NCI-H1694 (cell line): ENCODE measurements at regions not wholly inside any gene's neighbourhood (a gene's known extent, or its start where the extent isn't known, plus 50 kb on each side); places are given as distances from the start of the nearest gene placed in this dataset.

Experiments
- DNase-seq: peaks from one replicate; lab custom pipeline; 2025; lab: John Stamatoyannopoulos, UW

- DNase-seq: no peak
Observed at GRCh38 chr5:158553195-158553961, 546.3 kb downstream of the EBF1 start.

- DNase-seq: no peak
Observed at GRCh38 chr5:158552241-158552640, 547.5 kb downstream of the EBF1 start.

GRCh38 chr5:158549311-158549710 lies 550.4 kb downstream of the EBF1 start:
- DNase-seq: no peak

DNA sequence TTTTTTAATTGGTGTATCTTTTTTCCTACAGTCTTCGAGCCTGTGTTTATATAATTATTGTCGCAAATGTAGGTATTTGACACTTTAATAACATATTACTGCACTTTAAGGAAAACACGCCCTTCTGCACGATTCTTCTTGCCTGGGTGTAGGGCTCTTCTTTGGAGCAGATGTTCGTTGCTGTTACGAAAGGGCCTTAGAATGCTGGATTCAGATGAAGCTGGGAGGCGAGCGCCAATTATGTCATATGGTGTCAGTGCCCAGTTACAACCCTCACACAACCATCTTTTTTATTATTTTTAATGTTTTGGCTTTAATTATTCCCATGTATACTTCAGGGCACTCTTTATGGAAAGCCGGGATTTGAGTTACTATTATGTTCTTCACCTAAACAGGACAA lies 553.0 kb downstream of the EBF1 start:
- DNase-seq: no peak

GRCh38 chr5:158545949-158546530 lies 553.7 kb downstream of the EBF1 start:
- no peak for DNase-seq

DNA sequence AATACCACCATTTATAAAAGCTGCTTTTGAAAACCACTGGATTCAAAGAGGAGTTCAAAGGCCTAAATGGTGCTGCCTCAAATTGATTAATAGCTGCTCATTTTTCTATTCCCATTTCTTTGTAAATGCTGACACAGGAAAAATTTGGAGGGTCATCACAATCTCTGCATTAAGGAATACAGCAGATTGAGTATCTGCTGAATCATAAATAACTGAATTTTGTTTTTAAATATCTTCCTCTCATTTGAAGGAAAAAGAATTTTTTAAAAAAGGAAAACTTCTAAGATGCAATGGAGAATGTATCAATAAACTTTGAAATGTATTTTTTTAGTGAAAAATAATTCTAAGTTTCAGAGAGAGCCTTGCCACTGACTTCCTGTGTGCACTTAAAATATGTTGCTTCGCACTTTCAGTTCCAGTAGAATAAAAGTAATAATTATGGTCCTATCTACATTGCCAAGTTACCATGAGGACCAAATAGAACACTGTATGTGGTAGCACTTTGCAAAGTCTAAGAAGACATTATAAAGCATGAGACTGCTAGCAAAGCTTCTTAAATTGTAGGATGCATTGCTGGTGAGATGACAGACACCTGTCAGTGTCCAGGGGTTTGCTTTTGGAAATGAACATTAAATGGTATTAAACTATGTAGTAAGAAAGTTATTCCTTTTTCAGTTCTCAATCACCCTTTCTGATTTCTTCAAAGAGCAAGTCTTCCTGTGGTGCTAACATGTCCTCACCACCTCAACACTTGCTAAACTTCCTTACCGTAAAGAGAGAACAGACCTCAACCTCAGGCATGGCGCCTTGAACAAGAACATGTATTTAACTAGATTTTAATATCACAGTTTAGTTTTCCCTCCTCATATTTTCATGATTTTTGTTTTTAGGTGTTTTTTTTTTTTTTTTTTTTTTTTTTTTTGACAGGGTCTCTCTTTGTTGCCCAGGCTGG lies 555.1 kb downstream of the EBF1 start:
- no peak for DNase-seq

GRCh38 chr5:158543539-158544387 lies 556.0 kb downstream of the EBF1 start:
- DNase-seq: no peak

DNA sequence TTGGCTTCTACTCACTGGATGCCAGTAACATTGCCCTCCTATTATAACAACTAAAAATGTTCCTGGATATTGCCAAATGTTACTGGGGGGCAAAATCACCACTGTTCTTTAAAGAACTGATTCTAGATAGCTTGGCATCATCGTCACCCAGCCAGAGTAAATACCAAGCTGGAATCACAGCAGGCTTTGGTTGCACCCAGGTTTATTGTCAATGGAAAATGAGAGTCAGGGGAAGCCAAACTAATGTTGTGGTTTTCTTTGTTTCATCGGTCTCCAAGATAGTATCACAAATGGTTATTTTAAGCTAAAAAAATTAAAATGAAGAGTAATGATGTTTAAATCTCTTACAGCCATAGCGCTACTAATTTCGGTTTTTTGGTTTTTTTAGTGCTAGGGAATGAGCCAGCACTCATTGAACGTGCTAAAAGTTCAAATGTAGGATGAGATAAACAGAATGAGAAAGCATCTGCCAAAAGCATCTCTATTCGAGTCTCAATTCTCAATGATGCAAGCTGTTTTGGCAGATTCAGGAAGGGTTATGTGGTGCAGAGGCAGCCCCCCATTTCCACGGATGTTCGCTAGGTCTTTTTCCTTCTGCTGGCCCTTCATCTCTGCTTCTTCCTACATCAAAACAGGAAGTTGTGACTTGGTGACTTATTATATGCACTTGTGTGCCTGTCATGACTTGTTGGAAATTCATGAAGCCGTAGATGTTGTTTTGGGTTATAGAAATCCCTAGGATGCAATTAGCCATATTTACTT lies 558.0 kb downstream of the EBF1 start:
- no peak for DNase-seq

- no peak for DNase-seq
Observed at GRCh38 chr5:158538506-158539074, 561.1 kb downstream of the EBF1 start.

DNA sequence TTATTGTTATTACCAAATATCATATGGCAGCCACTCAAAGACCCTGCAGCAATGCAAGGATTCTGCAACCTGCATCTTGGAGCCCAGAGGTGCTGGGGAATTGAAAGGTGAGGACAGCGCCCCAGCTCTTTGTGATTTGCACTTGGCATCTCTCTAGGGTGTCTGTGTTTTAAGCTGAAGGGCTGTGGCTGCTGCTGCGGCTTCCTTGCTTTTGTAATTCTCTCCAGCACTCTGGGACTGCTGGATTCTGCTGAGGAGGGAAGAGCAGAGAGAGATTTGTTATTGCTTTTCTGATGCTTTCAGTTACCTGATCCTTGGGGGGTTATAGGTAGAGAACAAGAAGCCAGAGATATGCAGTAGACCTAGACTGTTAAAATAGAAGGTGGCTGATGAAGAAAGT lies 562.4 kb downstream of the EBF1 start:
- no peak for DNase-seq

DNA sequence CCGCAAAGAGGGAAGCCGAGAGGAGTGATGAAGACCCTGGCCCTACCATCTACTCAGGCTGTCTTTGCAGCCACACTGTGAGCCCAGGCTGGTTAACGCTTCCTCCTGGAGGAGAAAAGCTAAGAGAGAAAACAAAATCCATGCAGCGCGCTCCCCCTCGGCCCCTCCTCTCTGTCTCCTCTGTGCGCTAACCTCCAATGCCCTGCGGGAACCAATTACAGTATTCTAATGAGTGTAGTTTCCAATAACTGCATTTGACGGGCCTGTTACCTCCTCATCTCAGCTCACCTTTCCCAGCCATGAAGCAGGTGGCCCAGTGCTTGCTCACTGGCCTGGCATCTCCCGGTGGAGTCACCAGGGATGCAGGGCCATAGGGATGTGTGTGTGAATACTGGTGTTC lies 565.5 kb downstream of the EBF1 start:
- DNase-seq: no peak

- DNase-seq: no peak
Observed at GRCh38 chr5:158532739-158533138, 567.0 kb downstream of the EBF1 start.

DNA sequence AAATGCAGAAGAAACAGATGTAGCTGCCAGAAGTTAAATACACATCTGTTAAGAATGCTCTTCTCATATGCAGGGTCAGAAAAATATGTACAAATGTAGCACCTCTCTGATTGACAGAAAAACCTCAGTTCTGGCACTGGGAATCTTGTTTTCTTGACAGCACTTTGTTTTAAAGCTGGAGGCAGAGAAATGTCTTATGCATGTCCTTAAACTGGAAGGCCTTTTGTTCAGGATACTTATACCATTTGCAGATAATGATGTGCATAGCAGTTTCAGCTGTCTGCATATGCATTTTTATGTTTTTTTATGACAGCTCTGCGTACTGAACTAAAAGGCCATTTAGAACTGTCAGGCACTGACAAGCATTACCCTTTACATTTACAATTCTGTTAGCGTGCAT lies 567.9 kb downstream of the EBF1 start:
- DNase-seq: no peak

DNA sequence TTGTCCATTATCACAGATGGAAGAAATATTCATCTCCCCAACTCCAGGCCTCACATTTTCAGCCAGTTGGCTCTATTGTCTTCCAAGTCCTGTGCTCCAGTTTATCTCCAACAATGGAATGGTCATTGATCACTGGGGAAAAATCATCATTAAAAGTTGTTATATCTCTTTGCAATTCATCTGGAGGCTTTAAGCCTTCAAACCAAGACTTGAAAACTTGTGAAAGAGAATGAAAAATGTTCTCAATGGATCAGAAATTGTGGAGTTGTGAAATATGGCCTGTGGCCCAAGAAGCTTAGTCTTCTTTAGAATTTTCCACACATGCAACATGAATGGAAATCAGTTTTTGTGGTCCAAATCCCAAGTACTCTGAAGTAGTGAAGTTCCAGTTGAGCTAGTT lies 569.6 kb downstream of the EBF1 start:
- no peak for DNase-seq

- DNase-seq: no peak
Observed at GRCh38 chr5:158529454-158529853, 570.3 kb downstream of the EBF1 start.

GRCh38 chr5:158525663-158526062 lies 574.1 kb downstream of the EBF1 start:
- DNase-seq: no peak

GRCh38 chr5:158524070-158524469 lies 575.6 kb downstream of the EBF1 start:
- no peak for DNase-seq

DNA sequence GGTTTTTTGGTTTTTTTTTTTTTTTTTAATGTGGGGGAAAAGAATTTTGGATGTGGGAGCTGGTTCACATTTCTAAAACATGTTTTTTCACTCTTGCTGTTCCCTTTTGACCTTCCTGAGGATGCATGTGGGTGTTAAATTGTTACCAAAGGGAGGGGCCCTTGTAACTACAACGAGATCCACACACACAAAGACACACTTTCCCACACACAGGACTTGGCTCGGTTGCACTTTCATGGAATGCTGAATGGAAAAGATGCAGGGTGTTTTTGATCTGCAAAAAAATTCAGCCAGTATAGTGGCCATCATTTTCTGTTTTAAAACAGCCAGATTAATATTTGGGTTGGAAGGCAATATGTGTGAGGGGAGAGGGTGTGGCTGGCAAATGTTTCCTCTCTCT lies 576.9 kb downstream of the EBF1 start:
- DNase-seq: no peak

DNA sequence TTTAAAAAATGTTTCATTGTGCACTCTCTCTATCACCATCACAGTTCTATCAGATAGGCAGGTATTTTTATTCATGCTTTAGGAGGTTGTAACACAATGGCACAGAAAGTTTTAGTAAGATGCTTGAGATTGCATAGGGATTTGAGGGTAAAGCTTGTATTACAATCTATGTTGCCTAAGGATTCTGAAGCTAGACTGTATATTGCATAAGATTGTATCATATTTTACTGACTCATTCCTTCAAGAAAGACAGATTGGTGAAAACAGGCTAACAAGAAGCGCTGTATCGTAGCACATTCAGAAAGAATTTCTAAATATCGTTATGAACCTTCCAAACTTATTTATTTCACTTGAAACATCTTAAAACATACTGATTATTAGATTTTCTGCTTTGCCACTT lies 577.7 kb downstream of the EBF1 start:
- DNase-seq: no peak

DNA sequence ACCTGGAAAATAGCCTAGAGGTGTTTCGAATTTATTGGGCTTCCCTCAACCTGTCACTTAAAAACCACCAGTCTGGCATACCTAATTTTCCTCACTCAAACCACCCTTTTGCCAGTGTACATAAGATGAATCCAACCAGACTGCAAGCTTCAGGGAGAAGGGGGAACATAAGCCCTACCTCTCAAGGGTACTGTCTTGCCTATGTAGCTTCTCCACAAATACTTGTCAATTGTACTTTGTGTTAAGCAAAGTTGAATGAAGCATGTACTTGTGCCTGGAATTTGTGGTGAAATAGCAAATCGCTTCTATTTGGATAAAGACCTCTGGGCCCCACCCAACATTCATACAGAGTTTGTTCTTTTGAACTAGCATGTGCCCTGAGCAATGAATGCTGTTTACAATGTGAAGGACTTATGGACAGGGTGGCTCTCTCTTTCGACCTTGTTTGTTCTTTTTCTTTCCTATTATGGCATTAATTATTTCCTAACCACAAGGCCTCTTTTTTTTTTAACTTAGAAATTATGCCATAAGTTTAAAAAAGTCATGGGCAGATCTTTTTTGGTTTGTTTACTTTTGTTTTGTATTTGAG lies 580.2 kb downstream of the EBF1 start:
- no peak for DNase-seq
